Nephron progenitor cell (in vitro differentiated cells): ENCODE measurements at regions not wholly inside any gene's neighbourhood (a gene's known extent, or its start where the extent isn't known, plus 50 kb on each side); places are given as distances from the start of the nearest gene placed in this dataset.
"Not testable (repeated sequence)": the region's sequence is repeated elsewhere in the genome, so short reads cannot be mapped to it uniquely, and the experiment has no call there.

ENCODE experiments used
- DNase-seq: peaks from one replicate; pipeline ENCODE4 v3.0.0; 2021
- H3K27ac Mint-ChIP-seq: 2 replicates; pipeline ENCODE4 v1.8.0; 2021; ENCODE audit warnings: mild to moderate bottlenecking, moderate library complexity, mixed read lengths
- H3K27me3 Mint-ChIP-seq: 2 replicates; pipeline ENCODE4 v1.8.0; 2021; ENCODE audit warnings: mild to moderate bottlenecking, low read depth, mixed read lengths; ENCODE audit not compliant: poor library complexity
- H3K36me3 Mint-ChIP-seq: 2 replicates; pipeline ENCODE4 v1.8.0; 2021; ENCODE audit warnings: low read depth, mixed read lengths
- H3K4me1 Mint-ChIP-seq: 2 replicates; pipeline ENCODE4 v1.8.0; 2021; ENCODE audit warnings: mixed read lengths
- H3K4me3 Mint-ChIP-seq: 2 replicates; pipeline ENCODE4 v1.8.0; 2021; ENCODE audit warnings: mild to moderate bottlenecking, moderate library complexity, mixed read lengths
- H3K9me3 Mint-ChIP-seq: 2 replicates; pipeline ENCODE4 v1.8.0; 2021; ENCODE audit warnings: mild to moderate bottlenecking, moderate library complexity, mixed read lengths
- CTCF ChIP-seq: fragments of 200-600 bp; sonication (generic); IDR thresholded peaks from 2 replicates; pipeline ENCODE4 v1.5.0; 2021; ENCODE audit warnings: antibody characterized with exemption

GRCh38 chr1:24268555-24268954, 50.6 kb upstream of the GRHL3 start:
- H3K9me3 Mint-ChIP-seq = peaks cover 50% of the 10 kb centered on the region
- not testable (repeated sequence) for H3K4me1 Mint-ChIP-seq, H3K4me3 Mint-ChIP-seq, H3K27me3 Mint-ChIP-seq, DNase-seq, H3K36me3 Mint-ChIP-seq, H3K27ac Mint-ChIP-seq

GRCh38 chr1:24266998-24267397, 52.2 kb upstream of the GRHL3 start:
- Mint-ChIP-seq H3K4me3 (no peak overlapping the region), H3K27me3 (peaks cover 6% of the 10 kb centered on the region), H3K36me3 (no peaks in the 10 kb centered on the region), H3K27ac (no peak overlapping the region), H3K4me1 (no peaks in the 10 kb centered on the region), H3K9me3 (peaks cover 44% of the 10 kb centered on the region)
- no peak for DNase-seq
- no peak for TF ChIP-seq CTCF

- H3K9me3 Mint-ChIP-seq = peaks cover 39% of the 10 kb centered on the region
- H3K4me3 Mint-ChIP-seq = no peak overlapping the region
- H3K36me3 Mint-ChIP-seq = no peaks in the 10 kb centered on the region
- no peak overlapping the region for H3K27ac Mint-ChIP-seq
- peaks cover 6% of the 10 kb centered on the region for H3K27me3 Mint-ChIP-seq
- no peak for TF ChIP-seq CTCF
- H3K4me1 Mint-ChIP-seq = no peaks in the 10 kb centered on the region
- DNase-seq = no peak
Measured at GRCh38 chr1:24266398-24266941, 52.7 kb upstream of the GRHL3 start.

DNA sequence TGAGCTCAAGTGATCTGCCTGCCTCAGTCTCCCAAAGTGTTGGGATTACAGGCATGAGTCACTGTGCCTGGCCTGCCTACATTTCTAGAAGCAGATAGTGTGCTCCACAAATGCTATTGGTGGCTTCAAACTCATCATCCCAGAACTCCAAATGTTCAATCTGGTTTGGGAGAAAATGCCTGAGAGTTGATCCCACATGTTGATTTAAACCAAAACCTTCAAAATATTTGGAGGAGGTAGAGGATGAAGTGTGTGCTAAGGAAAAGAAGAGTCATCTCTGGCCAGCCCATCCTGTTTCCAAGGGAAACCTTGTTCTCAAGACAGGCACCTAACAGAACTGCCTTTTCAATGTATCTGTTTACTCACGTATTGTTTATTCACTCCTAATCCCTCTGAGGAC, 55.4 kb upstream of the GRHL3 start:
- H3K4me3 Mint-ChIP-seq = no peak overlapping the region
- peaks cover 17% of the 10 kb centered on the region for H3K9me3 Mint-ChIP-seq
- H3K36me3 Mint-ChIP-seq = no peaks in the 10 kb centered on the region
- no peak for TF ChIP-seq CTCF
- DNase-seq = no peak
- no peak overlapping the region for H3K27ac Mint-ChIP-seq
- H3K4me1 Mint-ChIP-seq = no peaks in the 10 kb centered on the region
- no peaks in the 10 kb centered on the region for H3K27me3 Mint-ChIP-seq

DNA sequence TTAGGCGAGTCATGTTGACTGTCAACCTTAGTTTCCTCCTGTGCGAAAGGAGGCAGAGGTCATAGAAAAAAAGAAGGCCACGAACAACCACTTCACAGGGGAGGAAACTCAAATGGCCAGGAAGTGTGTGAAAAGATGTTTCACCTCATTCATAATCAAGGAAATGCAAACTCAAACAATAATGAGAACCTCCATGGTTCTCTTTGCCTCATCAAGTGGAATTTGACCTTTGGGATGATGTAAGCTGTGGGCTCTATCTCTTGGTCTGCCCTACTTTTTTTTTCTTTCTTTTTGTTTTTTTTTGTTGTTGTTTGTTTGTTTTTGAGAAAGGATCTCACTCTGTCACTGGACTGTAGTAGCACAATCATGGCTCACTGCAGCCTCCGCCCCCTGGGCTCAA, 55.9 kb upstream of the GRHL3 start:
- TF ChIP-seq CTCF = no peak
- peaks cover 17% of the 10 kb centered on the region for H3K9me3 Mint-ChIP-seq
- DNase-seq = no peak
- no peak overlapping the region for H3K27ac Mint-ChIP-seq
- H3K36me3 Mint-ChIP-seq = no peaks in the 10 kb centered on the region
- H3K27me3 Mint-ChIP-seq = no peaks in the 10 kb centered on the region
- H3K4me1 Mint-ChIP-seq = no peaks in the 10 kb centered on the region
- H3K4me3 Mint-ChIP-seq = no peak overlapping the region

DNA sequence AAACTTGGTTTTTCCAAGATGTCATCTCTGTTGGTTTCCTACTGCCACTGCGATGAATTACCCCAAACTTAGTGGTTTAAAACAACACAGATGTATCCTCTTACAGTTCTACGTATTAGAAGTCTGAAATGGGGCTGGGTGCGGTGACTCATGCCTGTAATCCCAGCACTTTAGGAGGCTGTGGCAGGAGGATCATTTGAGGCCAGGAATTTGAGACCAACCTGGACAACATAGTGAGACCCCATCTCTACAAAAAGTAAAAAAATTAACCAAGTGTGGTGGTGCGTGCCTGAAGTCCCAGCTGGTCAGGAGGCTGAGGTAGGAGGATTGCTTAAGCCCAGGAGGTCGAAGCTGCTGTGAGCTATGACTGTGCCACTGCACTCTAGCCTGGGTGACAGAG, 57.2 kb upstream of the GRHL3 start:
- no peaks in the 10 kb centered on the region for H3K27me3 Mint-ChIP-seq
- no peak for TF ChIP-seq CTCF
- no peaks in the 10 kb centered on the region for H3K36me3 Mint-ChIP-seq

More for the DNA sequence above, 57.2 kb upstream of the GRHL3 start:
- no peaks in the 10 kb centered on the region for H3K4me1 Mint-ChIP-seq
- DNase-seq = no peak
- no peak overlapping the region for H3K4me3 Mint-ChIP-seq
- no peak overlapping the region for H3K27ac Mint-ChIP-seq
- H3K9me3 Mint-ChIP-seq = peaks cover 17% of the 10 kb centered on the region
